BLaER1 (cell line): ENCODE measurements at regions not wholly inside any gene's neighbourhood (a gene's known extent, or its start where the extent isn't known, plus 50 kb on each side); places are given as distances from the start of the nearest gene placed in this dataset.
"Not testable (repeated sequence)": the region's sequence is repeated elsewhere in the genome, so short reads cannot be mapped to it uniquely, and the experiment has no call there.

Source experiments
- H3K27ac ChIP-seq: shearing (Covaris generic); formaldehyde crosslinking; 2 replicates; pipeline ENCODE4 v1.8.1; 2022
- H3K27me3 ChIP-seq: shearing (Covaris generic); formaldehyde crosslinking; 2 replicates; pipeline ENCODE4 v1.8.1; 2022
- H3K36me3 ChIP-seq: shearing (Covaris generic); formaldehyde crosslinking; 2 replicates; pipeline ENCODE4 v1.8.1; 2022
- H3K4me1 ChIP-seq: shearing (Covaris generic); formaldehyde crosslinking; 2 replicates; pipeline ENCODE4 v1.8.1; 2022
- H3K4me2 ChIP-seq: shearing (Covaris generic); formaldehyde crosslinking; 2 replicates; pipeline ENCODE4 v1.8.1; 2022
- H3K4me3 ChIP-seq: shearing (Covaris generic); formaldehyde crosslinking; 2 replicates; pipeline ENCODE4 v1.8.1; 2022
- H3K9ac ChIP-seq: shearing (Covaris generic); formaldehyde crosslinking; 2 replicates; pipeline ENCODE4 v1.8.1; 2022
- H3K9me3 ChIP-seq: shearing (Covaris generic); formaldehyde crosslinking; 2 replicates; pipeline ENCODE4 v1.8.1; 2022
- H4K20me1 ChIP-seq: shearing (Covaris generic); formaldehyde crosslinking; 2 replicates; pipeline ENCODE4 v1.8.1; 2022
- Cebpa-rat ChIP-seq: shearing (Covaris generic); IDR thresholded peaks from 2 replicates; pipeline ENCODE4 v1.8.1; 2022

GRCh38 chr10:117619223-117619622 is 76.7 kb downstream of the EMX2 start:
- Histone ChIP-seq H3K27me3 (no peaks in the 10 kb centered on the region), H3K4me3 (no peak overlapping the region), H3K4me1 (no peaks in the 10 kb centered on the region), H4K20me1 (no peaks in the 10 kb centered on the region), H3K36me3 (no peaks in the 10 kb centered on the region), H3K9me3 (no peaks in the 10 kb centered on the region), H3K9ac (no peak overlapping the region), H3K4me2 (no peak overlapping the region), H3K27ac (no peak overlapping the region)
- no peak for TF ChIP-seq Cebpa-rat

- no peak overlapping the region for H3K27ac ChIP-seq
- no peaks in the 10 kb centered on the region for H3K9me3 ChIP-seq
- H3K4me2 ChIP-seq, result no peak overlapping the region
- H3K9ac ChIP-seq, result no peak overlapping the region
- no peaks in the 10 kb centered on the region for H3K4me1 ChIP-seq
- no peaks in the 10 kb centered on the region for H3K27me3 ChIP-seq
- H3K4me3 ChIP-seq, result no peak overlapping the region
- no peaks in the 10 kb centered on the region for H4K20me1 ChIP-seq
- TF ChIP-seq Cebpa-rat, result no peak
- no peaks in the 10 kb centered on the region for H3K36me3 ChIP-seq
Observed at GRCh38 chr10:117619707-117620405, 77.3 kb downstream of the EMX2 start.

- Histone ChIP-seq H3K27me3 (no peaks in the 10 kb centered on the region), H3K4me2 (no peak overlapping the region)
Observed at GRCh38 chr10:117621196-117621595, 78.7 kb downstream of the EMX2 start.

GRCh38 chr10:117621795-117622420 is 79.4 kb downstream of the EMX2 start:
- no peaks in the 10 kb centered on the region for H3K36me3 ChIP-seq
- H3K9ac ChIP-seq, result no peak overlapping the region
- H4K20me1 ChIP-seq, result no peaks in the 10 kb centered on the region
- H3K27ac ChIP-seq, result no peak overlapping the region
- TF ChIP-seq Cebpa-rat, result no peak
- H3K9me3 ChIP-seq, result no peaks in the 10 kb centered on the region
- H3K4me2 ChIP-seq, result no peak overlapping the region
- H3K4me1 ChIP-seq, result no peaks in the 10 kb centered on the region
- H3K27me3 ChIP-seq, result no peaks in the 10 kb centered on the region
- H3K4me3 ChIP-seq, result no peak overlapping the region

More at GRCh38 chr10:117621196-117621595, 78.7 kb downstream of the EMX2 start:
- TF ChIP-seq Cebpa-rat, result no peak
- no peak overlapping the region for H3K27ac ChIP-seq
- H3K4me1 ChIP-seq, result no peaks in the 10 kb centered on the region
- no peaks in the 10 kb centered on the region for H3K9me3 ChIP-seq
- H4K20me1 ChIP-seq, result no peaks in the 10 kb centered on the region
- H3K36me3 ChIP-seq, result no peaks in the 10 kb centered on the region
- H3K9ac ChIP-seq, result no peak overlapping the region
- no peak overlapping the region for H3K4me3 ChIP-seq

GRCh38 chr10:117622471-117623184 is 80.1 kb downstream of the EMX2 start:
- Histone ChIP-seq H4K20me1 (no peaks in the 10 kb centered on the region), H3K9ac (no peak overlapping the region), H3K9me3 (no peaks in the 10 kb centered on the region), H3K4me2 (no peak overlapping the region), H3K36me3 (no peaks in the 10 kb centered on the region), H3K27ac (no peak overlapping the region), H3K4me1 (no peaks in the 10 kb centered on the region), H3K4me3 (no peak overlapping the region), H3K27me3 (no peaks in the 10 kb centered on the region)
- no peak for TF ChIP-seq Cebpa-rat

- Histone ChIP-seq H3K4me3 (no peak overlapping the region), H3K4me2 (no peak overlapping the region), H3K27me3 (no peaks in the 10 kb centered on the region), H3K4me1 (no peaks in the 10 kb centered on the region), H4K20me1 (no peaks in the 10 kb centered on the region), H3K36me3 (no peaks in the 10 kb centered on the region), H3K9me3 (no peaks in the 10 kb centered on the region), H3K9ac (no peak overlapping the region), H3K27ac (no peak overlapping the region)
- TF ChIP-seq Cebpa-rat, result no peak
Observed at GRCh38 chr10:117626228-117626627, 83.7 kb downstream of the EMX2 start.

GRCh38 chr10:117627561-117627960 is 85.0 kb downstream of the EMX2 start:
- Histone ChIP-seq H3K27ac (no peak overlapping the region), H3K4me1 (no peaks in the 10 kb centered on the region)
- TF ChIP-seq Cebpa-rat, result no peak

GRCh38 chr10:117629717-117630116 is 87.2 kb downstream of the EMX2 start:
- H3K4me1 ChIP-seq, H3K4me2 ChIP-seq, H3K27ac ChIP-seq, H4K20me1 ChIP-seq, H3K4me3 ChIP-seq, H3K9me3 ChIP-seq, H3K36me3 ChIP-seq, H3K9ac ChIP-seq, H3K27me3 ChIP-seq: not testable (repeated sequence)

More at GRCh38 chr10:117627561-117627960, 85.0 kb downstream of the EMX2 start:
- no peaks in the 10 kb centered on the region for H3K36me3 ChIP-seq
- H3K4me3 ChIP-seq, result no peak overlapping the region
- H3K27me3 ChIP-seq, result no peaks in the 10 kb centered on the region
- H3K9me3 ChIP-seq, result no peaks in the 10 kb centered on the region
- H3K9ac ChIP-seq, result no peak overlapping the region
- H3K4me2 ChIP-seq, result no peak overlapping the region
- no peaks in the 10 kb centered on the region for H4K20me1 ChIP-seq

- H3K27me3 ChIP-seq, result no peaks in the 10 kb centered on the region
- H4K20me1 ChIP-seq, result no peaks in the 10 kb centered on the region
- H3K9me3 ChIP-seq, result no peaks in the 10 kb centered on the region
- no peak overlapping the region for H3K4me2 ChIP-seq
- no peak overlapping the region for H3K27ac ChIP-seq
- H3K9ac ChIP-seq, result no peak overlapping the region
- TF ChIP-seq Cebpa-rat, result no peak
- H3K4me3 ChIP-seq, result no peak overlapping the region
- H3K4me1 ChIP-seq, result no peaks in the 10 kb centered on the region
- H3K36me3 ChIP-seq, result no peaks in the 10 kb centered on the region
Observed at GRCh38 chr10:117631276-117632145, 89.0 kb downstream of the EMX2 start.
